PC-3 (cell line): ENCODE measurements at regions not wholly inside any gene's neighbourhood (a gene's known extent, or its start where the extent isn't known, plus 50 kb on each side); places are given as distances from the start of the nearest gene placed in this dataset.

Experiments used
- ATAC-seq: fragments of 200-7000 bp; cut with Tn5 transposase; 2 replicates; pipeline ENCODE4 v1.9.1; 2020; ENCODE audit warnings: mild to moderate bottlenecking, moderate library complexity
- BruUV-seq: library from RNA; stranded (reverse); fragments of 400-500 nt; replicated peaks from 2 replicates; lab custom pipeline; 2021; lab: Mats Ljungman, UMichigan
- CTCF ChIA-PET: fragments of 300-600 bp; sonication (Branson Sonifier 250); formaldehyde crosslinking; loops from one replicate; lab custom pipeline; 2022; ENCODE audit warnings: antibody characterized with exemption; lab: Charles Lee
- POLR2A ChIA-PET: fragments of 300-600 bp; sonication (Branson Sonifier 250); formaldehyde crosslinking; loops from one replicate; lab custom pipeline; 2022; ENCODE audit warnings: antibody characterized with exemption; ENCODE audit not compliant: unreplicated experiment; lab: Charles Lee
- DNase-seq: peaks from one replicate; pipeline ENCODE4 v3.0.0-alpha.2; 2015
- H2AFZ ChIP-seq: fragments of 300-600 bp; sonication (generic); 2 replicates; pipeline ENCODE4 v1.6.0; 2016; ENCODE audit warnings: antibody characterized with exemption, low read length
- H3F3A ChIP-seq: fragments of 300-600 bp; sonication (generic); one replicate; pipeline ENCODE4 v1.6.0; 2017; ENCODE audit warnings: antibody characterized with exemption, low read length, control low read depth, mild to moderate bottlenecking; ENCODE audit not compliant: unreplicated experiment
- H3K27ac ChIP-seq: fragments of 300-600 bp; sonication (generic); 2 replicates; pipeline ENCODE4 v1.5.1; 2016; ENCODE audit warnings: mild to moderate bottlenecking, low read length
- H3K27me3 ChIP-seq: fragments of 300-600 bp; sonication (generic); 2 replicates; pipeline ENCODE4 v1.6.1; 2016; ENCODE audit warnings: low read length, mixed read lengths
- H3K36me3 ChIP-seq: fragments of 300-600 bp; sonication (generic); 2 replicates; pipeline ENCODE4 v1.6.1; 2016; ENCODE audit warnings: low read depth, mixed run types, low read length, mixed read lengths
- H3K4me1 ChIP-seq: fragments of 300-600 bp; sonication (generic); 2 replicates; pipeline ENCODE4 v1.5.1; 2016; ENCODE audit warnings: low read length; ENCODE audit not compliant: insufficient read depth
- H3K4me2 ChIP-seq: fragments of 300-600 bp; sonication (generic); 2 replicates; pipeline ENCODE4 v1.6.0; 2016; ENCODE audit warnings: low read length
- H3K4me3 ChIP-seq: fragments of 300-600 bp; sonication (generic); 2 replicates; pipeline ENCODE4 v1.5.1; 2016; ENCODE audit warnings: mild to moderate bottlenecking, low read length, mixed read lengths
- H3K79me2 ChIP-seq: fragments of 300-600 bp; sonication (generic); 2 replicates; pipeline ENCODE4 v1.6.1; 2017; ENCODE audit warnings: low read length, mixed read lengths
- H3K9ac ChIP-seq: fragments of 300-600 bp; sonication (generic); 2 replicates; pipeline ENCODE4 v1.6.0; 2016; ENCODE audit warnings: mild to moderate bottlenecking, low read length
- H3K9me2 ChIP-seq: fragments of 300-600 bp; sonication (generic); replicated peaks from 2 replicates; pipeline ENCODE4 v1.6.1; 2016; ENCODE audit warnings: mixed run types, low read length, mixed read lengths
- H3K9me3 ChIP-seq: fragments of 300-600 bp; sonication (generic); 2 replicates; pipeline ENCODE4 v1.6.1; 2016; ENCODE audit warnings: low read length, mixed read lengths
- H4K20me1 ChIP-seq: fragments of 300-600 bp; sonication (generic); 2 replicates; pipeline ENCODE4 v1.6.1; 2016; ENCODE audit warnings: low read length, mixed read lengths
- CTCF ChIP-seq: fragments of 300-600 bp; sonication (generic); conservative IDR thresholded peaks from 2 replicates; pipeline ENCODE4 v1.5.1; 2017; ENCODE audit warnings: antibody characterized with exemption, low read depth, mild to moderate bottlenecking, low read length
- EZH2 ChIP-seq: fragments of 300-600 bp; sonication (generic); IDR thresholded peaks from one replicate; pipeline ENCODE4 v1.6.1; 2017; ENCODE audit warnings: antibody characterized with exemption, mild to moderate bottlenecking, low read length; ENCODE audit not compliant: unreplicated experiment
- EZH2phosphoT487 ChIP-seq: fragments of 300-600 bp; sonication (generic); IDR thresholded peaks from 2 replicates; pipeline ENCODE4 v1.6.1; 2018; ENCODE audit warnings: mild to moderate bottlenecking, antibody characterized with exemption, low read length, borderline replicate concordance
- intact Hi-C: fragments of 100-400 bp; cut with micrococcal nuclease; formaldehyde crosslinking; loops from 2 replicates; pipeline ENCODE4 v1.9.0; 2023

DNA sequence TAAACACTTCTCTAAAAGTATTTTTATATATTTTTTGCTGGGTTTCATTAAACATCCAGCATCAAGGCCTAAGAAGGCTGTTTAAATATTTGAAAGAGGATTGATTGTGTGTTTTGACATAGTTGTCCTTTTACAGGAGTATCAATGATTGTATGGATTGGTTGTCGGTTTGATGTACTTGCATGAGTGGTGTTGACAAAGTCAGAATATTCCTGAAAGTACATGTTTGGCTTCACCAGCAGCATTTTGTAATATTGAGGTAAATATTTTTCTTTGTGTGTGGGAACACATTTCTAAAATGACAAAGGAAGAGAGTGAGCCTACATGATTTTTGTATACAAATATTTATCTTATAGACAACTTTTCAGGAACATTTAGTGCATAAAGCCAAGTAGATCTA is 269.7 kb downstream of the PTBP2 start:
- Histone ChIP-seq H3K4me3 (no peak overlapping the region), H3K4me1 (peaks cover 7% of the 10 kb centered on the region; the same call in 1 of the 2 replicates), H2AFZ (no peak overlapping the region), H4K20me1 (no peaks in the 10 kb centered on the region), H3K4me2 (no peak overlapping the region), H3F3A (no peaks in the 10 kb centered on the region), H3K79me2 (no peaks in the 10 kb centered on the region), H3K36me3 (no peaks in the 10 kb centered on the region), H3K27ac (no peak overlapping the region), H3K27me3 (no peaks in the 10 kb centered on the region), H3K9me2 (no peaks in the 10 kb centered on the region), H3K9ac (no peak overlapping the region), H3K9me3 (no peaks in the 10 kb centered on the region)
- BruUV-seq = no TSS peak
- TF ChIP-seq CTCF (no peak), EZH2phosphoT487 (no peak), EZH2 (no peak)
- ChIA-PET CTCF (no interaction called here), POLR2A (no interaction called here)
- intact Hi-C loops = no loop called here
- DNase-seq (no peak), ATAC-seq (no peak)

DNA sequence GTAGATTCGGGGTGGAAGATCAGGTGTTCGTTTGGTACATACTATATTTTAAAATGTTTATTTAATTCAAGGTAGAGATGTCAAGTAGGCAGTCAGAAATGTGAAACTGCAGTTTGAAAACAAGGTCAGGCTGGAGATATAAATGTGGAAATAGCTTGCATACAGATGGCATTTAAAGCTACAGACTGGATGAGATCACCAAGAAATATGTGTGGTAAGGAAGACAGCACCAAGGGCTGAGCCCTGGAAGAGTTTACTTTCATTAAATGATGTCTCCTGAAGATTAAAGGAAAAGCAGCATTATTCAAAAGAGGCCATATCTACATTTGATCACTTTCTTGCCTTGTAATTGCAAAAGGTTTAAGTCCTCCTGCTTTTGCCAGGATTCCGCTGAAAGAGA is 271.3 kb downstream of the PTBP2 start:
- BruUV-seq = no TSS peak
- TF ChIP-seq EZH2phosphoT487 = no peak
- CTCF ChIA-PET = no interaction called here

DNA sequence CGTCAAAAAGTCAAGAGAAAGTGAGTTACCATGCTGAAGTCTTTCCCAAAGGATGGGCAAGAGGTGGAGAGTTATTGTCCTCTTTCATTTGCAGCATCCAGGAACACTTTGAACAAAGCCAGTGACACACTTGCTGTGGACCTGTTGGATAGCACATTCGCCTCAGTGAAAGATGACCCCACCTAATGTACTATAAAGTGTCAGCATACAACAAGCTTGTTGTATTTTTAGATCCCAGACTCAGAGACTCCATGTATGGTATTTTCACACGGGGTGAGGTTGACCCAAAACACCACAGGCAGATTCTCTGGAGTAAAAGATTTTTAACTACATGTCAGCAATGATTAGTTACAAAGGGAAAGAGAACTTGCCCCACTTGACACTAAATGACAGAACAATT is 273.8 kb downstream of the PTBP2 start:
- no peak for DNase-seq
- no peaks in the 10 kb centered on the region for H3K36me3 ChIP-seq

More for the DNA sequence above, 271.3 kb downstream of the PTBP2 start:
- H3K27ac ChIP-seq = no peak overlapping the region
- ATAC-seq (no peak), DNase-seq (no peak)
- H4K20me1 ChIP-seq = no peaks in the 10 kb centered on the region
- no peaks in the 10 kb centered on the region for H3K36me3 ChIP-seq
- peaks cover 7% of the 10 kb centered on the region; the same call in 1 of the 2 replicates for H3K4me1 ChIP-seq
- no peak overlapping the region for H3K4me2 ChIP-seq
- no peaks in the 10 kb centered on the region for H3K9me2 ChIP-seq
- H3F3A ChIP-seq = no peaks in the 10 kb centered on the region
- no peaks in the 10 kb centered on the region for H3K9me3 ChIP-seq
- H3K4me3 ChIP-seq = no peak overlapping the region
- POLR2A ChIA-PET = no interaction called here
- intact Hi-C loops = no loop called here
- no peaks in the 10 kb centered on the region for H3K27me3 ChIP-seq
- no peak overlapping the region for H2AFZ ChIP-seq
- no peaks in the 10 kb centered on the region for H3K79me2 ChIP-seq
- H3K9ac ChIP-seq = no peak overlapping the region

More for the DNA sequence above, 273.8 kb downstream of the PTBP2 start:
- no peak for TF ChIP-seq EZH2phosphoT487
- no peak for TF ChIP-seq EZH2
- no peak for TF ChIP-seq CTCF
- Histone ChIP-seq H4K20me1 (no peaks in the 10 kb centered on the region), H3K79me2 (no peaks in the 10 kb centered on the region), H3K27me3 (no peaks in the 10 kb centered on the region), H3K9me2 (no peaks in the 10 kb centered on the region), H2AFZ (no peak overlapping the region), H3K27ac (no peak overlapping the region), H3K4me3 (no peak overlapping the region), H3K9ac (no peak overlapping the region), H3K4me2 (no peak overlapping the region), H3F3A (no peaks in the 10 kb centered on the region), H3K9me3 (no peaks in the 10 kb centered on the region), H3K4me1 (peaks cover 2% of the 10 kb centered on the region; the same call in 1 of the 2 replicates)
- BruUV-seq = no TSS peak
- no peak for ATAC-seq
- POLR2A ChIA-PET = no interaction called here
- intact Hi-C loops = no loop called here
- CTCF ChIA-PET = no interaction called here
